Cardiac septum (tissue), 1 donor: ENCODE measurements at regions not wholly inside any gene's neighbourhood (a gene's known extent, or its start where the extent isn't known, plus 50 kb on each side); places are given as distances from the start of the nearest gene placed in this dataset.

Experiments
- DNase-seq: peaks from one replicate; pipeline ENCODE4 v3.0.0-alpha.2; 2020; ENCODE audit warnings: low spot score
- intact Hi-C: fragments of 100-400 bp; cut with DNase I; formaldehyde crosslinking; loops from one replicate; pipeline ENCODE4 v1.14.0; 2022
- donor health status: DM: no; HTN: no; CAD: no.

- no peak for DNase-seq
- intact Hi-C loops = no loop called here
Observed at GRCh38 chr6:122107256-122107852, 292.1 kb upstream of the HSF2 start.

GRCh38 chr6:122109075-122109474 is 290.4 kb upstream of the HSF2 start:
- intact Hi-C loops = no loop called here

GRCh38 chr6:122114717-122115116 is 284.7 kb upstream of the HSF2 start:
- intact Hi-C loops = no loop called here
- no peak for DNase-seq

More at GRCh38 chr6:122109075-122109474, 290.4 kb upstream of the HSF2 start:
- no peak for DNase-seq

GRCh38 chr6:122116119-122116834 is 283.2 kb upstream of the HSF2 start:
- no peak for DNase-seq
- intact Hi-C loops = no loop called here

- intact Hi-C loops = no loop called here
- no peak for DNase-seq
Observed at GRCh38 chr6:122116835-122117627, 282.4 kb upstream of the HSF2 start.

- DNase-seq = no peak
- intact Hi-C loops = no loop called here
Observed at GRCh38 chr6:122118945-122119506, 280.4 kb upstream of the HSF2 start.

- intact Hi-C loops = no loop called here
Observed at GRCh38 chr6:122122202-122122601, 277.2 kb upstream of the HSF2 start.

GRCh38 chr6:122122686-122123085 is 276.8 kb upstream of the HSF2 start:
- intact Hi-C loops = no loop called here
- no peak for DNase-seq

More at GRCh38 chr6:122122202-122122601, 277.2 kb upstream of the HSF2 start:
- no peak for DNase-seq

GRCh38 chr6:122124908-122125307 is 274.5 kb upstream of the HSF2 start:
- intact Hi-C loops = loop anchor here (5.0 kb wide), 1 partner anchor 57 kb away; no protein-coding TSS in a partner anchor
- DNase-seq = no peak

- intact Hi-C loops = loop anchor here (5.0 kb wide), 1 partner anchor 55 kb away; no protein-coding TSS in a partner anchor
- no peak for DNase-seq
Observed at GRCh38 chr6:122126894-122127293, 272.6 kb upstream of the HSF2 start.

GRCh38 chr6:122128445-122128844 is 271.0 kb upstream of the HSF2 start:
- intact Hi-C loops = loop anchor here (1.0 to 5.0 kb wide), 3 partner anchors 54 to 694 kb away; partner anchors contain the start of gene GJA1

GRCh38 chr6:122129313-122130025 is 270.0 kb upstream of the HSF2 start:
- intact Hi-C loops = loop anchor here (2.0 to 5.0 kb wide), 2 partner anchors 53 to 695 kb away; partner anchors contain the start of gene GJA1
- DNase-seq = no peak

More at GRCh38 chr6:122128445-122128844, 271.0 kb upstream of the HSF2 start:
- DNase-seq = no peak

GRCh38 chr6:122130026-122130348 is 269.5 kb upstream of the HSF2 start:
- DNase-seq = no peak
- intact Hi-C loops = no loop called here

GRCh38 chr6:122130518-122130917 is 268.9 kb upstream of the HSF2 start:
- intact Hi-C loops = no loop called here
- no peak for DNase-seq

- intact Hi-C loops = no loop called here
- DNase-seq = no peak
Observed at GRCh38 chr6:122136386-122136785, 263.1 kb upstream of the HSF2 start.

- DNase-seq = no peak
- intact Hi-C loops = no loop called here
Observed at GRCh38 chr6:122140031-122140430, 259.4 kb upstream of the HSF2 start.

GRCh38 chr6:122141246-122141645 is 258.2 kb upstream of the HSF2 start:
- intact Hi-C loops = no loop called here
- DNase-seq = no peak

- intact Hi-C loops = no loop called here
- DNase-seq = no peak
Observed at GRCh38 chr6:122143813-122144601, 255.4 kb upstream of the HSF2 start.

- intact Hi-C loops = no loop called here
- no peak for DNase-seq
Observed at GRCh38 chr6:122145246-122145645, 254.2 kb upstream of the HSF2 start.
